GM23338 (cell line): ENCODE measurements at regions not wholly inside any gene's neighbourhood (a gene's known extent, or its start where the extent isn't known, plus 50 kb on each side); places are given as distances from the start of the nearest gene placed in this dataset.

Source experiments
- CREB1 ChIP-seq: fragments of 250-450 bp; sonication (Bioruptor Pico); IDR thresholded peaks from 2 replicates; pipeline ENCODE4 v1.5.0; 2020; ENCODE audit warnings: low read depth, mild to moderate bottlenecking, moderate library complexity
- ETS1 ChIP-seq: IDR thresholded peaks from 2 replicates; pipeline ENCODE4 v1.6.1; 2016; ENCODE audit warnings: antibody characterized with exemption
- EZH2 ChIP-seq: fragments of 200-600 bp; sonication (generic); IDR thresholded peaks from one replicate; pipeline ENCODE4 v1.8.0; 2017; ENCODE audit warnings: antibody characterized with exemption, mild to moderate bottlenecking, low read depth; ENCODE audit not compliant: unreplicated experiment
- EZH2phosphoT487 ChIP-seq: fragments of 200-600 bp; sonication (generic); IDR thresholded peaks from one replicate; pipeline ENCODE4 v1.8.1; 2018; ENCODE audit warnings: antibody characterized with exemption; ENCODE audit not compliant: unreplicated experiment
- NANOG ChIP-seq: IDR thresholded peaks from 2 replicates; pipeline ENCODE4 v1.6.1; 2016; ENCODE audit warnings: antibody characterized with exemption, borderline replicate concordance
- POLR2AphosphoS5 ChIP-seq: IDR thresholded peaks from 2 replicates; pipeline ENCODE4 v1.6.1; 2016; ENCODE audit warnings: antibody characterized with exemption, low read depth
- ZNF114 ChIP-seq: fragments of 250-450 bp; sonication (Bioruptor Pico); IDR thresholded peaks from 2 replicates; pipeline ENCODE4 v1.5.0; 2020; ENCODE audit warnings: mild to moderate bottlenecking, moderate library complexity
- ZNF331 ChIP-seq: fragments of 250-450 bp; sonication (Bioruptor Pico); IDR thresholded peaks from 2 replicates; pipeline ENCODE4 v1.5.0; 2020; ENCODE audit warnings: low read depth, mild to moderate bottlenecking, moderate library complexity
- TF ChIP-seq, protein P1 (sequence below), 2 experiments: fragments of 200-600 bp in 1 of 2; sonication (generic) in 1 of 2; conservative IDR thresholded peaks; 2 replicates each; pipeline versions ENCODE4 v1.5.1 to v1.6.1; 2016 to 2017; ENCODE audit warnings: antibody characterized with exemption in 2 of 2, low read depth in 2 of 2, mild to moderate bottlenecking in 2 of 2, moderate library complexity in 1 of 2

DNA sequence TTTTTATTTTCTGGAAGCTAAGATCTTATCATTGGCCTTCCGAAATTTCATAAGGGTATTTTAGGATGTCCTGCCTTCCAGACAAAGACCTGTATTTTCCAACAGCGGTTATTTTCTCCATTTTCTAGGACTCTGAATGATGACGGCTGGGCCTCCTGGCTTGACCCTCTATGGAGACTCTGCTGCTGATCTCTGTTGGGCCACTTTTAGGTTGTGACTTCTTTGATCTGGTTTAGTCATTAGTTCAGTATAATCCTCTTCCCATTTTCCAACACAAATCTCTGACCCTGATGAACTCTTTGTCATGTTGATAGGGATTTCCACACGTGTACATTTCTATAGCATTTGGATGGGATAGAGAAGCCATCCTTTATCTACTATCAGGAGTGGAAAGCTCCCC is 93.7 kb downstream of the HS1BP3 start:
- TF ChIP-seq, protein P1, sequence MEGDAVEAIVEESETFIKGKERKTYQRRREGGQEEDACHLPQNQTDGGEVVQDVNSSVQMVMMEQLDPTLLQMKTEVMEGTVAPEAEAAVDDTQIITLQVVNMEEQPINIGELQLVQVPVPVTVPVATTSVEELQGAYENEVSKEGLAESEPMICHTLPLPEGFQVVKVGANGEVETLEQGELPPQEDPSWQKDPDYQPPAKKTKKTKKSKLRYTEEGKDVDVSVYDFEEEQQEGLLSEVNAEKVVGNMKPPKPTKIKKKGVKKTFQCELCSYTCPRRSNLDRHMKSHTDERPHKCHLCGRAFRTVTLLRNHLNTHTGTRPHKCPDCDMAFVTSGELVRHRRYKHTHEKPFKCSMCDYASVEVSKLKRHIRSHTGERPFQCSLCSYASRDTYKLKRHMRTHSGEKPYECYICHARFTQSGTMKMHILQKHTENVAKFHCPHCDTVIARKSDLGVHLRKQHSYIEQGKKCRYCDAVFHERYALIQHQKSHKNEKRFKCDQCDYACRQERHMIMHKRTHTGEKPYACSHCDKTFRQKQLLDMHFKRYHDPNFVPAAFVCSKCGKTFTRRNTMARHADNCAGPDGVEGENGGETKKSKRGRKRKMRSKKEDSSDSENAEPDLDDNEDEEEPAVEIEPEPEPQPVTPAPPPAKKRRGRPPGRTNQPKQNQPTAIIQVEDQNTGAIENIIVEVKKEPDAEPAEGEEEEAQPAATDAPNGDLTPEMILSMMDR (conservative IDR thresholded peaks at IDR 0.05; ENCODE audit: low read depth in 2 of 2) = no peak
- TF ChIP-seq NANOG (no peak), POLR2AphosphoS5 (no peak), EZH2 (no peak), EZH2phosphoT487 (no peak), ZNF331 (no peak), CREB1 (CRISPR knock-in tag) (no peak), ZNF114 (CRISPR knock-in tag) (no peak), ETS1 (no peak)
